Keratinocyte (primary cell): ENCODE measurements at regions not wholly inside any gene's neighbourhood (a gene's known extent, or its start where the extent isn't known, plus 50 kb on each side); places are given as distances from the start of the nearest gene placed in this dataset.
A peak's percentile ranks its signal among the peaks of the same experiment; 100 is the strongest.

Source experiments
- DNase-seq: peaks from one replicate; pipeline ENCODE4 v3.0.0-alpha.2; 2011; ENCODE audit warnings: low read depth, missing footprints, low spot score
- FAIRE-seq: peaks from 2 replicates; lab custom pipeline; 2011; peaks lifted over from hg19 to GRCh38; lab: Jason Lieb, UNC
- H2AFZ ChIP-seq: 2 replicates; pipeline ENCODE4 v1.6.0; 2012; ENCODE audit warnings: low read length, control low read depth, inconsistent platforms; ENCODE audit not compliant: control insufficient read depth
- H3K27ac ChIP-seq: 2 replicates; pipeline ENCODE4 v1.5.1; 2011; ENCODE audit warnings: low read length; ENCODE audit not compliant: control insufficient read depth, insufficient read depth
- H3K27me3 ChIP-seq: 3 replicates; pipeline ENCODE4 v1.6.0; 2011; ENCODE audit warnings: low read length; ENCODE audit not compliant: control insufficient read depth, insufficient read depth; ENCODE audit errors: extremely low read depth
- H3K36me3 ChIP-seq, 2 experiments: 2 replicates in 1 of 2; 3 replicates in 1 of 2; pipeline ENCODE4 v1.5.1; 2011; ENCODE audit warnings: low read length in 2 of 2, mild to moderate bottlenecking in 1 of 2; ENCODE audit not compliant: control insufficient read depth in 2 of 2, insufficient read depth in 2 of 2; ENCODE audit errors: extremely low read depth in 1 of 2
- H3K4me1 ChIP-seq: 3 replicates; pipeline ENCODE4 v1.5.1; 2011; ENCODE audit warnings: low read length; ENCODE audit not compliant: control insufficient read depth, insufficient read depth; ENCODE audit errors: extremely low read depth
- H3K4me2 ChIP-seq: 3 replicates; pipeline ENCODE4 v1.6.0; 2011; ENCODE audit warnings: low read depth, low read length; ENCODE audit not compliant: control insufficient read depth, insufficient read depth; ENCODE audit errors: extremely low read depth
- H3K4me3 ChIP-seq, 3 experiments: fragments of 200-600 bp in 1 of 3; sonication (generic) in 1 of 3; 2 replicates in 2 of 3; 3 replicates in 1 of 3; pipeline ENCODE4 v1.5.1; 2011 to 2016; ENCODE audit warnings: low read length in 3 of 3, mild to moderate bottlenecking in 3 of 3, control low read depth in 2 of 3, inconsistent platforms in 1 of 3, low read depth in 1 of 3, mixed read lengths in 1 of 3, mixed run types in 1 of 3, moderate library complexity in 1 of 3; ENCODE audit not compliant: control insufficient read depth in 2 of 3, insufficient read depth in 2 of 3; ENCODE audit errors: extremely low read depth in 1 of 3
- H3K79me2 ChIP-seq: 2 replicates; pipeline ENCODE4 v1.6.0; 2012; ENCODE audit warnings: low read length; ENCODE audit not compliant: control insufficient read depth, insufficient read depth
- H3K9ac ChIP-seq: 3 replicates; pipeline ENCODE4 v1.6.0; 2011; ENCODE audit warnings: low read length; ENCODE audit not compliant: control insufficient read depth, insufficient read depth; ENCODE audit errors: extremely low read depth
- H3K9me1 ChIP-seq: 3 replicates; pipeline ENCODE4 v1.6.0; 2011; ENCODE audit warnings: low read length; ENCODE audit not compliant: control insufficient read depth, insufficient read depth; ENCODE audit errors: extremely low read depth
- H3K9me3 ChIP-seq: 2 replicates; pipeline ENCODE4 v1.5.1; 2012; ENCODE audit warnings: low read depth, low read length; ENCODE audit not compliant: control insufficient read depth
- H4K20me1 ChIP-seq: 3 replicates; pipeline ENCODE4 v1.6.0; 2011; ENCODE audit warnings: low read length; ENCODE audit not compliant: control insufficient read depth, insufficient read depth; ENCODE audit errors: extremely low read depth
- CTCF ChIP-seq, 3 experiments: IDR thresholded peaks in 1 of 3; conservative IDR thresholded peaks in 1 of 3; optimal IDR thresholded peaks in 1 of 3; 2 replicates in 2 of 3; 3 replicates in 1 of 3; pipeline versions ENCODE3 to v1.5.1; 2011; ENCODE audit warnings: low read length in 3 of 3, mild to moderate bottlenecking in 3 of 3, moderate library complexity in 2 of 3, control low read depth in 1 of 3, inconsistent platforms in 1 of 3; ENCODE audit not compliant: insufficient read depth in 2 of 3; ENCODE audit errors: extremely low read depth in 1 of 3
- EZH2 ChIP-seq: IDR thresholded peaks from one replicate; pipeline ENCODE4 v1.6.1; 2012; ENCODE audit warnings: inconsistent platforms, mild to moderate bottlenecking, low read length, moderate library complexity
- dilution Hi-C: fragments of 300-500 bp; cut with MboI; formaldehyde crosslinking; loops from one replicate; pipeline ENCODE4 v1.7.0; 2020; ENCODE audit warnings: low sequenced_read_pairs; ENCODE audit not compliant: extremely low pct_ligation_motif_present

GRCh38 chr15:98035134-98035533, 74.6 kb downstream of the ARRDC4 start:
- peak overlapping the region in 2 of 3 experiments; percentile 39 to 50 for H3K4me3 ChIP-seq
- H2AFZ ChIP-seq, result peak overlapping the region; percentile 75
- TF ChIP-seq EZH2, result no peak
- TF ChIP-seq CTCF (optimal IDR thresholded peaks at IDR 0.05 in 1 of 3, IDR thresholded peaks at IDR 0.05 in 1 of 3, conservative IDR thresholded peaks at IDR 0.05 in 1 of 3; ENCODE audit: extremely low read depth in 1 of 3, insufficient read depth in 2 of 3, low read length in 3 of 3), result no peak
- dilution Hi-C loops, result no loop called here
- H3K4me2 ChIP-seq, result peak overlapping the region; percentile 97
- no peaks in the 10 kb centered on the region for H4K20me1 ChIP-seq
- no peaks in the 10 kb centered on the region for H3K36me3 ChIP-seq
- H3K9me1 ChIP-seq, result no peaks in the 10 kb centered on the region
- H3K9me3 ChIP-seq, result no peaks in the 10 kb centered on the region
- peak overlapping the region; percentile 73 for H3K9ac ChIP-seq
- H3K79me2 ChIP-seq, result no peaks in the 10 kb centered on the region
- H3K27me3 ChIP-seq, result no peaks in the 10 kb centered on the region
- no peak for DNase-seq
- no peak for FAIRE-seq
- H3K27ac ChIP-seq, result peak overlapping the region; percentile 91
- H3K4me1 ChIP-seq, result peaks cover 20% of the 10 kb centered on the region

- H3K36me3 ChIP-seq, result no peaks in the 10 kb centered on the region
- peak overlapping the region; percentile 91 for H3K27ac ChIP-seq
- H3K79me2 ChIP-seq, result no peaks in the 10 kb centered on the region
- peak; percentile 98 for FAIRE-seq
- H3K4me1 ChIP-seq, result peaks cover 20% of the 10 kb centered on the region
- peak overlapping the region; percentile 97 for H3K4me2 ChIP-seq
- dilution Hi-C loops, result no loop called here
- H3K9me1 ChIP-seq, result no peaks in the 10 kb centered on the region
- H3K9me3 ChIP-seq, result no peaks in the 10 kb centered on the region
- H3K4me3 ChIP-seq, result peak overlapping the region in 2 of 3 experiments; percentile 39 to 50
- DNase-seq, result peak; percentile 46
- no peak for TF ChIP-seq EZH2
- no peak for TF ChIP-seq CTCF (optimal IDR thresholded peaks at IDR 0.05 in 1 of 3, IDR thresholded peaks at IDR 0.05 in 1 of 3, conservative IDR thresholded peaks at IDR 0.05 in 1 of 3; ENCODE audit: extremely low read depth in 1 of 3, insufficient read depth in 2 of 3, low read length in 3 of 3)
- no peaks in the 10 kb centered on the region for H4K20me1 ChIP-seq
- H3K27me3 ChIP-seq, result no peaks in the 10 kb centered on the region
- H3K9ac ChIP-seq, result peak overlapping the region; percentile 73
- peak overlapping the region; percentile 75 for H2AFZ ChIP-seq
These were observed 75.1 kb downstream of the ARRDC4 start for GRCh38 chr15:98035577-98036010.
